HG02798 (cell line): ENCODE measurements at regions not wholly inside any gene's neighbourhood (a gene's known extent, or its start where the extent isn't known, plus 50 kb on each side); places are given as distances from the start of the nearest gene placed in this dataset.
"Not testable (repeated sequence)": the region's sequence is repeated elsewhere in the genome, so short reads cannot be mapped to it uniquely, and the experiment has no call there.

Experiments
- ATAC-seq: cut with Tn5 transposase; IDR thresholded peaks from one replicate; pipeline ENCODE4 v1.9.1; 2021; ENCODE audit warnings: mild to moderate bottlenecking; ENCODE audit not compliant: unreplicated experiment, poor library complexity

DNA sequence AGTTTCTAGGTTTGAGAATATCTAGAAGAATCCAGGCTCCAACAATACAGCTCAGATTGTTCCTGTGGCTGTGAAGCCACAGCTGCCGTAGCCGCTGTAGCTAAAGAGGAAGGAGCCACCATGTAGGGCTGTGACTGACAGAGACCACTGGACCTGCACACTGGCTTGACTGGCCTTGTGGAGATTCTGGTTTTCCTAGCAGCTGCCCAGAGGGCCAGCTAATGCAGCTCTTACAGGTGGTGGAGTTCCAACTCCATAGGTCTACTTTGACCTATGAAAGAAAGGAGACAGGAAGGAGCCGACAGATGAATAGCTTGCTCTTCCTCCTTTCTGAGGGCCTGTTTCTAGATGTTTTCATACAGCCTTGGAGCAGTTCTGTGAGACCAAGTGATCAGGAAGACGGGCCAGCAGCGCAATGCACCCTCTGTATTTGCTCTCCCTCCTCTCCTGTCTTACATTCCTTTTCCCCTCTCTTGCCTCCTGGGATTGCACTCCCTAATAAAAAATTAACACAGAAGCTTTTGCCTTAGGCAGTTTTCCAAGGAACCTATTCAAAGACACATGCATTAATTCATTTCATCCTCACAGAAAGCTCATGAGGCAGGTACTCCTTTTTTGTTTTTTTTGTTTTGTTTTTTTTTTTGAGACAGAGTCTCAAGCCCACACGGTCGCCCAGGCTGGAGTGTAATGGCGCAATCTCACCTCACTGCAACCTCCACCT lies 51.8 kb upstream of the MYB start:
- peak; percentile 65 for ATAC-seq

DNA sequence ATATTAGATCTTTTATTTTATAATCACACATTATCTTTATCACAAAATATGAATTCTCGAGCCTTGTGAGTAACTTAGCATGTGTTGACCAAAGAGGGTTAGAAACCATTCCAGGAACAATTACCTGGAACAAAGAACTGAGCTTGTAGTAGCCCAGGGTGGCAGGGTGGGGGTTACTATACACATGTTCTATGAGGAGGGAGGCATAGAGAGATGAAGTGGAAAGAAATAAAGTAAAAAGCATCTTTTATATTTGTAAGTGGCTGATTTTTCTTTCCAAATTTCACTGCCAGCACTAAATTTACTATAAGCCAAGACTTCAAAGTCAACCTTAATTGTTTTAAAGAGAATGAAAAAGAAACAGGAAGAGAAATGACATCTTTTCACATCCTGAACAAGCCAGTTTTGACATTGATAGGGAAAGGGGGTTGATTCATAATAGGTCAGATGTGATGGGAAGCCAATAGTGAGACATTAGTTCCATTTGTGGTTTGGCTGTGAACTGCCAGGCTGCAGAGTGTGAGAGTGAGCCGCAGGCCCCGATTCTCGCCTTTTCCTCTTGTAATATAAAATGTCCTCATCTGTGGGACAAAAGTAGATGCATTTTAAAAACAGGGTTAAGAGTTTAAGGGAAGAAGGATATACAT lies 52.7 kb upstream of the MYB start:
- peak; percentile 84 for ATAC-seq

DNA sequence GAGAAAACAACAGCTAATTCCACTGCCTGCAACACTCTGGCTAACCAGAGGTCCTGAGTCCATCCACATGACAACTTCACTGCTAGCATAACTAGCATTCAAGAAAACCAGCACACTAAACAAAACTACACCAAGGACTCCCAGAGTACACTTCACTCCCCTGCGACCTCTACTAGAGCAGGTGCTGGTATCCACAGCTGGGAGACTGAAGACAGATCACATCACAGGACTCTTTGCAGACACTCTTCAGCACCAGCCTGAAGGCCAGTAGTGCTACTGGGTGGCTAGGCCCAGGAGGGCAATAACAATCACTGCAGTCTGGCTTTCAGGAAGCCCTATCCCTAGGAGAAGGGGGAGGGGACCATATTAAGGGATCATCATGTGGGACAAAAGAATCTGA lies 54.4 kb upstream of the MYB start:
- no peak for ATAC-seq

DNA sequence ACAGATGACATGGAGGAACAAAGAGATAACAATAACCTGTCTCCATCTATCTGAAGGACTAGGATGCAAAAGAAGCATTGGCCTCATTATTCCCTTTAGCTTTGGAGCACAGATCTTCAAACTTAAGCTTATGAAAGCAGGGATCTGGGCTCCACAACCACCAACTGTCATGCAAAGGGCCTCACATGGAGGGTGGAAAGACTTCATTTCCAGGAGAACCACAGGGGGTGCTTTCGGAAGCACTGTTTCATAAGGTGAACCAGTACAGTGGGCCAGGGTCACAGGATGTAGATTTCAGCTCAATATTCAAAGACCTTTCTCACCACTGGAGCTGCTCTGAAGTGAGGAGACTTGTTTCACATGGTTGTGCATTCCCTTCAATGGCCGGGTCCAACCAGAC lies 55.1 kb upstream of the MYB start:
- no peak for ATAC-seq

DNA sequence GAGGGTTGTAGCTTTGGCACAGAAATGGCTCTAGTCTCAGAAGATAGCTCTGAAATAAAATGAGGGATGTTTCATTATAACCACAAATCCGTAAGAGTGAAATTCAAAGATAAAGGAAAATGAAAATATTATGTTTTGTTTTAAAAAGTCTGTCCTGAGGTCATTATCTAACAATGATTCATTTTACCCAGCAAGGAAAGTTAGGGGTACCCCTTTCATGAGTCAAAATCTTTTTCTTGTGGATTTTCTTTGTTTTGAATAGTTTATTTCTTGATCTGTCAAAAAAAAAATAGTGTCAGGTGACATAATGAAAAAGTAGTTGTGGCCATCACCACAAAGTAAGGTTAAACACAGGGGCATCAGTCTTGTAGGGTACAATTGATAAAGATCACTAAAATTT lies 59.7 kb upstream of the MYB start:
- no peak for ATAC-seq

DNA sequence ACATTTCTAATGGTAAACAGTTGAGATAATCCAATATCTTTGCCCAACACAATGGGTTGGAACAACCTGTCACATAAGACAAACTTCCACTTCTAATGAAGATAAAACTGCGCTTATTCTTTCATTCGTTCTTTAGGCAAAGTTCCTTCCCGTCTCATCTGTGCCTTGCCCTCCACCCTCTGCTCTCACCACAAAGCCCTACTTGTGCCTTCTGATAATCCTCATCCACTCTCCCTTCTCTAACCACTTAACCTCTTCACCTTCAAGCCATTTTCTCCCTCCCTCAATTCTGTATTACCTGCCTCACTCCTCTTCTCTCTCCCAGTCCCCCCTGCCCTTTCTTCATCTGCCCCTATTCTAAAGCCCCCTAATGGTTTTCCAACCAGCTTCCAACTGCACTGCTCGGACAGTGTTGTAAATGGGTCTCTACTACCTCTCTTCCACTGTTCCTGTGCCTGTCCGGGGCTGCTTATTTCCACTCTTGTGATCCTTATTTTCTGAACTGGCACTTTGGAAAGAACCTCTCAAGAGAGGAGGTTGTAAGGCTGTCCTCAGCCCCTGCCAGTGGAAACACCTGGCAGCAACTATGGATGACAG lies 62.9 kb upstream of the MYB start:
- no peak for ATAC-seq

DNA sequence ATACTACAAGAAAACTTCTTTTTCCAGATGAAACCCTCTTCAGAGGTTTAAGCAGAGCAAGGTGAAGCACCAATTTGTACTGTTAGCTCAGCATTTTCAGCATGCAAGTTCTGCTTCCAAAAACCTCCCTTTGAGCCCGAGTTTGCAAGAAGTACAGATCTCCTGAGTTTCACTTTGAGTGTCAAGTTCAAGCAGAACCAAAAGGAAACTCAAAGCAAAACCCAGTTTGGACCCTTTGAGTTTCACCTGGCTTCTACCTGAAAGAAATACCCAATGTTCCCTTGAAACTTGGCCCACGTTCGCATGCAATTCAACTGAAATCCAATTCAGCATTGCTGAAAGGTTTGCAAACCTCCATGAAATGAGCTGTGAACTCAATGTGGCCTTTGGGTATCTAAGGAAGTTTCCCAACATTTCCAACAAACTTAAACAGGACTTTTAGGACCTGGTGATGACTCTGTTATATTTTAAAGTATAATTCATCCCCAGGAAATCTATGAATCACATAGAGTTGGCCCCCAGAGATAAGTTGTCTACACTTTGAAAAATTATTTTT lies 62.9 kb upstream of the HBS1L start:
- ATAC-seq = peak; percentile 34

DNA sequence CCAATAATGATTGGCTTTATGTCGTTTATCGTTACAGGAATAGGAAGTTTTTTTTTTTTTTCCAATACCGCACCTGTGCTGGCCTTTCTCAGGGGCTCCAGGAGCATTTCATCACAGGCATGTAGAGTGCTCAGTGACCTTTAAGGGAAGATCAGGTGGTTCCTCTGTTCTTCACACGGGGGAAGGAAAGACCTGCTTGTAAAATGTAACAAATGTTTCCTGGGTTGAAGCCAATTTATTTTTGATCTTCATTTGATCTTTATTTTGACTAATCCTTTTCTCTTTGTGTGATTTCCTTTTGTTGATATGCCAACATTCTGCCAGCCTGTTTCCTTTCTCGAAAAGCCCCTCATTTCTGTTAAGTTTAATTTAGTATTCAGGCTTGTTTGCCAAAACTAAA lies 61.9 kb upstream of the HBS1L start:
- ATAC-seq = no peak

DNA sequence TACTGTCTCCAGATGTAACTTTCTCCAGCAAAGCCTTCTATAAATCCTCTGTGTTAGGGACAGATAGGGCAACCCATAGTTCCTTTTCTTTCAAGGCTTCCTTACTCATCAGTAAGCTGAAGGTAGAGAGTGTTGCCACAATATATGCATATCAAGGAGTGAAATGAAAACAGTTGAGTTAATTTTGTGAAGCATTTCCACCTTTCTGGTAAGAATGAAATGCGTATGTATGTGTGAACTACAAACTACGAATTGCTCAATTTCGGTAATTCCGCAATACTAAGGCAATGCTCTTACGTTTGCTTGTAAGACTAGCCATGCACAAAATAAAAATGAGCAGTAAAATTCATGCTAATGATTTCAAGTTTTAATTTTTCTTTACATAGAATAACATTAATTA lies 61.2 kb upstream of the HBS1L start:
- no peak for ATAC-seq

DNA sequence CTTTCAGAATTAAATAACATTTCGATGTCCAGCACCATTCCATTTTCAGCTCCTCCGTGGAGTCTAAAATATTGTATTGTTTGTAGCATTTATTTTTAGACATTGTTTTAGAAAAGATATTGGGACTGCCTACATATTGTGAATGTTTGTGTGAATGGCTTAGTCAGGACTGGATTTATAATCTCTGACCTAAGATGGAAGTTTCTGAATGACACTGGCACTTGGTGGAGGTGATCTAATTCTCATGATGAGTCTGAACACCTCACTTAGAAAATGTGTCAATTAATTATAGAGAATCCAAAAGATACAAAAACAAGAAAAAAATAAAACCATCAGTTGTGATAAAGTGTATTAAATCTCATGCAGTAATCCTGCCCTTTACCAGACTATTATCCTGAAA lies 60.8 kb upstream of the HBS1L start:
- no peak for ATAC-seq

DNA sequence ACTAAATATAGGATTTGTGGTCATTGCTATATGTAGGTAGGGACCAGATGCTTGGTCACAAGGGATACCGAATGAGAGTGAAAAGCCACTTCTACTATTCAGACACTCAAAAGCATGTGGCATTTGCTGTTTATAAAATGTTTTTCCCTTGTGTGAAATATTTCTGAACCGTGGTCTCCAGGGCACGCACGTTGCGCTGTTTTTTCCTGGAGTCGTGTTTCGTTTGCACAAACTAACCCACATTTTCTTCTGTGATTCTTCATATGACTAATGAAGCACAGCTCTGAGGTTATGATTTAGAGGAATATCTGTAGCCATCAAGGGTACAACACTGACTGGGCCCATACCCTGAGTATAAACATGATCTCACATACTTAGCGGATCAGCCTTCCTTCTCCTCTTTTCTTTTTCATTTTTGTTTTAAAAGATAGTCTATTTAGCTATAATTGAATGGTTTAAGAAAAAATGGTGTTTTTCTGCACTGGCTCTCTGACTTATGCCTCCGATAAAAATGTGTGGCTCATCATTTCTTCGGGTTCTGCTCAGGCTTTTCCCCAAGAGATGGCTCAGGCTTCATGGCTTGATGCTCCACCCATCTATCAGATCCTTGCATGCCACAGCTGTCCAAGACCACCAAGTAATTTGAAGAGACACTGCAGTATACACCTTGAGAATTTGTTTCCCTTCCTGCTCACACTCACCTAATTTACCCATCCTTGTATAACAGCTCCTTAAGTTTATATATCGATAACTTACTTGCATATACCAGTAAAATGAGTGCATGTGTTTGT lies 59.9 kb upstream of the HBS1L start:
- ATAC-seq = peak; percentile 69

DNA sequence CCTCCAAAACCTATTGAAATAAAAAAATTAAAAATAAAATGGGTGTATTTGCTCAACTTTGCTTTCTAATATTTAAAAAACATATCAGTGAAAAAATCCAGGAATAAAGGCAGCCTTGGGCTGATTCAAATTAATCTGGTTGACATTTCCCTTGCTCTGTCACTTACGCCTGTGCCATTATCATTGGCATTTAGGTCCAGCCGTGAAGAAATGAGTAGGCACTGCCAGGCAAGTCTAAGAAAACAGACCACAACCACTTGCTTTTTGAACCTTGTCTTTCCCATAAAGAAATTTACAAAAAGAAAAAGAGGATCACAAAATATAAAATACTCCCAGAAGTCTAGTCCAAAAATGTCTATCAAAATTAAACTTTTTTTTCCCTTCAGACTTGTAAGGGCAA lies 59.2 kb upstream of the HBS1L start:
- no peak for ATAC-seq

DNA sequence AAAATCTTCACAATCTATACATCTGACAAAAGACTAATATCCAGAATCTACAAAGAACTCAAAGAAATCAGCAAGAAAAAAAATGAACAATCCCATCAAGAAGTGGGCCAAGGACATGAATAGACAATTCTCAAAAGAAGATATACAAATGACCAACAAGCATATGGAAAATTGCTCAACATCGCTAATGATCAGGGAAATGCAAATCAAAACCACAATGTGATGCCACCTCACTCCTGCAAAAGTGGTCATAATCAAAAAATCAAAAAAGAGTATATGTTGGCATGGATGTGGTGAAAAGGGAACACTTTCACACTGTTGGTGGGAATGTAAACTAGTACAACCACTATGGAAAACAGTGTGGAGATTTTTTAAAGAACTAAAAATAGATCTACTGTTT lies 58.3 kb upstream of the HBS1L start:
- not testable (repeated sequence) for ATAC-seq

DNA sequence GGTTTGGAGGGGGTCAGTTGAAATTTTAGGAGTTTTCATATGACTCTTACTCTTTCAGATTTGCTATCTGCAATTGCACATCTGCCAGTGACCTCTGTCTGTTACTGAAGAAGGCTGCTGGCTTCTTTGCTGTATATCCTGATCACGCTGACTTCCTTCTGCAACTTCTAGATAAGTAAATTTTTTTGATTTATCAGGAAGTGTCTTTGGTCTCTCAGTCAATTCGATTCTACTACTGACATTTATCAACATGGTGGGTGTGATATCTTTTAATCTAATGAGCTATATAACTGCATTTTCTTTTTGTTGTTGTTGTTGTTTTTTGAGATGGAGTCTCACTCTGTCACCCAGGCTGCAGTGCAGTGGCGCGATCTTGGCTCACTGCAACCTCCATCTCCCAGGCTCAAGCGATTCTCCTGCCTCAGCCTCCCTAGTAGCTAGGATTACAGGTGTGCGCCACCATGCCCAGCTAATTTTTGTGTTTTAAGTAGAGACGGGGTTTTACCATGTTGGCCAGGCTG lies 55.7 kb upstream of the HBS1L start:
- not testable (repeated sequence) for ATAC-seq

DNA sequence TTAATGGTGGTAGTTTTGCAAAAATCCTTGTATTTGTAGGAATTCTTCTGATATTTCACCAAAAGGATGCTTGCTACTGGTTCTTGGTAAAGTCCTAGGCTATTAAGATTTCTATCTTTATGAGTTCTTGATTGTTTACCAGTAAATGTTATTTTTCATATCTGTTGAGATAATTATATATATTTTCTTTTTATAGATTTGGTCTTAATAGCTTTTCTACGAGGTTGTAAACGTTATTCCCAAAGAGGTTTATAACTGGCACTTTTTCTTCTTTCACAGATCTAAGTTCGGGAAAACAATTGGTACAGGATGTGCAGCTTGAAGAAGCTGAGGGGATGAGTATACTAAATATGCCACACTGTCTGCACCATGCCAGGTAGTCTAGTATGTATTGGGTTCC lies 55.1 kb upstream of the HBS1L start:
- ATAC-seq = no peak

DNA sequence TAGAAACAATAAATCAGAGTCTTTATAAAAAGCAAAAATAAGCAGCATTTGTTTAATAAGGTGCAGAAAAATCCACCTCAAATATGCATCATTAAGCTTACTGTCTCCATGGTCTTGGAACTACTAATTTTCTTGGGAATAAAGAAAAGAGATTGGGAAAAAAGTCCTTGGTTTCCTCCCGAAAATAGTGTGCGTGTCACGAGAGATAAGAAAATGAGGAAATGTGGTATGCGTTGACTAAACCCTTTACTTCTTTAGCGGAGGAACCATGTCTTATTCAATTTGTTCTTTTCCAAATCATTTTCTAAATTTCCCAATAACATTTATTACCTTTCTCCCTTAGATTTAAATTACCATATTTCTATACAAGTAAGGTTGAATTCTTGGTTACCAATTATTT lies 54.1 kb upstream of the HBS1L start:
- ATAC-seq = no peak

DNA sequence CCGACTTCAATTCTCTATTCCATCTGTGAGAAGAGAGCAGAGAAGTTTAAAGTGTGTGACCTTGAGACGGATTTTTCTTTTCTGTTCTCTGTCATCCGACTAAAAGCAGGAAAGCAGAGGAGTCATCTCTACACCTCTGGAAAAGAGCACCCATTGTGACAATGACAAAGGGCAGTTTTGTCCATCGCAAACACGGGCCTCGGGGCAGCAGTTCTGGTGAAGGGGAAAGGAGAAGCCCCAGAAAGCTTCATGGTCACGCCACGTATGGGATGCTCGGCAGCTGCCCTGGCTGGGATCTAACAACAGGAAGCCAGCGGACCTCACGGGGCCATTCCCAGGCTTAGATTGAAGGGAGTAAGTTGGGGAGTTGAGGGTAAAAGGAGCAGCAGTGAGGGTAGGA lies 52.0 kb upstream of the HBS1L start:
- no peak for ATAC-seq

DNA sequence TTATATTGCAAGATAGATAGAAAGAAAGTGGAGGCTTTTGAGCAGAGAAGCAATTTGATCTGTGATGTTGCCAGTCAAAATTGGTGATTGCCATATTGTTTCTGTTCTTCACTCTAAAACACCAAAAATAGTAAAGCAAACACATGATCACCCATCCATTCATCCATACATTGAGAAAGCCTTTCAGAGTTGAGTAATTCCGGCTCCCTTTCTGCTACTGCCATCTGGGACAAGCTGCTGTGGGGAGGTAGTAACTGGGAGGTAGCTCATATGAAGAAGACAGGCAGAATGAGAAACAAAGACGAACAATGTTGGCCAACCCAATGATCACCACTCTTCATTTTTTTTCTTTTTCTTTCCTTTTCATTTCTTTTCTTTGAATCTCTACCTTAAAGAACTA lies 51.1 kb upstream of the HBS1L start:
- no peak for ATAC-seq

DNA sequence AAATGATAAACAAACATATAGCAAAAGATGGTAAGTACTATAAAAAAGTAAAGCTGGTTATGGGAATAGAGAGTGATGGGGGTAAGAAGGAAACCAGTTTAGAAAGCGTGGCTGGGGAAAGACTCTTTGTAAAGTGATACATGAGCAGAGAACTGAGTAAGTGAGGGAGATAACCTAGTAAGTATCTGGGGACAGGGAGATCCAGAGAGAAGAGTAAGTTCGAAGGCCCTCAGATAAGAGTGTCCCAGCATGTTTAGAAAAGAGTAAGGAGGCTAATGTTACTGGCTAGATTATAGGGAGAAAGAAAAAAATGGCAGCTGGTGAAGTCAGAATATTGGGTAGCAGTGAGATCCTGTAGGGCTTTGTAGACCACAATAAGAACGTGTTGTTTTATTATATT lies 50.7 kb upstream of the HBS1L start:
- ATAC-seq = no peak
